Left cardiac atrium (tissue), 4 donors: ENCODE measurements at regions not wholly inside any gene's neighbourhood (a gene's known extent, or its start where the extent isn't known, plus 50 kb on each side); places are given as distances from the start of the nearest gene placed in this dataset.
"Not testable (repeated sequence)": the region's sequence is repeated elsewhere in the genome, so short reads cannot be mapped to it uniquely, and the experiment has no call there.

ENCODE experiments used
- ATAC-seq, 2 donors: fragments of 200-7000 bp; cut with Tn5 transposase; one replicate each; pipeline ENCODE4 v1.9.1; 2020; ENCODE audit warnings: mild to moderate bottlenecking in 2 of 2, moderate library complexity in 2 of 2
- DNase-seq: peaks from one replicate; pipeline ENCODE4 v3.0.0-alpha.2; 2020
- intact Hi-C, 2 donors: fragments of 100-400 bp; cut with DNase I; formaldehyde crosslinking; loops; one replicate each; pipeline versions ENCODE4 v1.14.1 to v1.15.1; 2022 to 2023
- donor health status: DM: no; HTN: yes; CAD: no.
- donor health status: DM: no; HTN: yes; CAD: no; lungs with severe emphysema.
- donor health status: DM: yes; HTN: yes; CAD: no.
- donor health status: Dilated cardiomyopathy.

- ATAC-seq, intact Hi-C loops, DNase-seq: not testable (repeated sequence)
Observed at GRCh38 chr6:133147470-133148184, 93.5 kb upstream of the EYA4 start.

GRCh38 chr6:133156689-133157088 is 84.5 kb upstream of the EYA4 start:
- no peak for DNase-seq
- intact Hi-C loops, result no loop called here
- ATAC-seq, result no peak

- intact Hi-C loops, result no loop called here
- DNase-seq, result no peak
- ATAC-seq, result no peak
Observed at GRCh38 chr6:133157995-133158394, 83.2 kb upstream of the EYA4 start.

GRCh38 chr6:133159255-133159795 is 81.8 kb upstream of the EYA4 start:
- intact Hi-C loops, result no loop called here
- DNase-seq (no peak), ATAC-seq (no peak)

- intact Hi-C loops, result no loop called here
- no peak for DNase-seq
Observed at GRCh38 chr6:133160536-133160935, 80.6 kb upstream of the EYA4 start.

GRCh38 chr6:133165235-133165634 is 75.9 kb upstream of the EYA4 start:
- intact Hi-C loops, result no loop called here
- ATAC-seq, result no peak
- no peak for DNase-seq

More at GRCh38 chr6:133160536-133160935, 80.6 kb upstream of the EYA4 start:
- no peak for ATAC-seq

GRCh38 chr6:133166766-133167165 is 74.4 kb upstream of the EYA4 start:
- DNase-seq (no peak), ATAC-seq (no peak)
- intact Hi-C loops, result no loop called here

GRCh38 chr6:133169901-133170300 is 71.3 kb upstream of the EYA4 start:
- DNase-seq (no peak), ATAC-seq (no peak)
- intact Hi-C loops, result no loop called here

GRCh38 chr6:133170602-133171001 is 70.6 kb upstream of the EYA4 start:
- DNase-seq, result no peak
- intact Hi-C loops, result no loop called here
- ATAC-seq, result no peak

- ATAC-seq, result no peak
- intact Hi-C loops, result no loop called here
- DNase-seq, result no peak
Observed at GRCh38 chr6:133171989-133172604, 69.1 kb upstream of the EYA4 start.

GRCh38 chr6:133173276-133173675 is 67.9 kb upstream of the EYA4 start:
- no peak for DNase-seq
- intact Hi-C loops, result no loop called here
- ATAC-seq, result peak; percentile 41 to 53

- ATAC-seq, result no peak
- intact Hi-C loops, result no loop called here
Observed at GRCh38 chr6:133179481-133179880, 61.7 kb upstream of the EYA4 start.

GRCh38 chr6:133183691-133184090 is 57.5 kb upstream of the EYA4 start:
- intact Hi-C loops, result loop anchor here in 1 of 2 donors (10.0 kb wide), 1 partner anchor 219 kb away; no protein-coding TSS in a partner anchor
- no peak for DNase-seq
- ATAC-seq, result no peak

More at GRCh38 chr6:133179481-133179880, 61.7 kb upstream of the EYA4 start:
- DNase-seq, result peak; percentile 20

- DNase-seq (no peak), ATAC-seq (peak in 1 of 2 donors; percentile 12)
- intact Hi-C loops, result loop anchor here in 1 of 2 donors (5.0 to 10.0 kb wide), 2 partner anchors 220 to 322 kb away; no protein-coding TSS in a partner anchor
Observed at GRCh38 chr6:133184798-133185372, 56.3 kb upstream of the EYA4 start.

- no peak for ATAC-seq
- intact Hi-C loops, result loop anchor here in 1 of 2 donors (5.0 to 10.0 kb wide), 2 partner anchors 221 to 322 kb away; no protein-coding TSS in a partner anchor
- DNase-seq, result no peak
Observed at GRCh38 chr6:133185731-133186130, 55.4 kb upstream of the EYA4 start.

GRCh38 chr6:133187114-133187513 is 54.0 kb upstream of the EYA4 start:
- no peak for DNase-seq
- intact Hi-C loops, result loop anchor here in 1 of 2 donors (5.0 to 10.0 kb wide), 2 partner anchors 222 to 320 kb away; no protein-coding TSS in a partner anchor
- no peak for ATAC-seq

- DNase-seq, result no peak
- ATAC-seq, result no peak
- intact Hi-C loops, result loop anchor here in 1 of 2 donors (5.0 to 10.0 kb wide), 2 partner anchors 223 to 319 kb away; no protein-coding TSS in a partner anchor
Observed at GRCh38 chr6:133187657-133188453, 53.3 kb upstream of the EYA4 start.

- intact Hi-C loops, result no loop called here
- ATAC-seq (no peak), DNase-seq (no peak)
Observed at GRCh38 chr6:133190912-133191311, 50.2 kb upstream of the EYA4 start.

- DNase-seq (no peak), ATAC-seq (no peak)
- intact Hi-C loops, result no loop called here
Observed at GRCh38 chr6:133191323-133191722, 49.8 kb upstream of the EYA4 start.
